ENCODE measurements at regions not wholly inside any gene's neighbourhood (a gene's known extent, or its start where the extent isn't known, plus 50 kb on each side); places are given as distances from the start of the nearest gene placed in this dataset.

- Histone ChIP-seq H3K9ac (ENCODE audit: low read depth in 1 of 2, low read length in 2 of 2) (no peak overlapping the region), H3K36me3 (ENCODE audit: control insufficient read depth in 4 of 4, insufficient read depth in 3 of 4, low read depth in 1 of 4, low read length in 3 of 4) (no peaks in the 10 kb centered on the region), H3K27ac (ENCODE audit: low read depth in 1 of 2, low read length in 2 of 2) (no peak overlapping the region), H3K9me3 (ENCODE audit: control insufficient read depth in 4 of 4, low read length in 3 of 4) (peaks cover 0 to 2% (median 0%) of the 10 kb centered on the region in 4 donors), H3K4me3 (ENCODE audit: low read depth in 1 of 3, low read length in 3 of 3) (no peak overlapping the region), H3K4me1 (ENCODE audit: control insufficient read depth in 4 of 4, insufficient read depth in 4 of 4, low read length in 3 of 4) (peaks cover 0 to 5% (median 4%) of the 10 kb centered on the region in 4 donors), H3K27me3 (ENCODE audit: control insufficient read depth in 4 of 4, insufficient read depth in 4 of 4, low read length in 3 of 4) (no peaks in the 10 kb centered on the region)
- 73% methylated on average over 3 of the region's 3 CpGs for WGBS
- TF ChIP-seq TAF1 (conservative IDR thresholded peaks at IDR 0.05) (no peak), RAD21 (IDR thresholded peaks at IDR 0.05) (no peak), FOXA1 (IDR thresholded peaks at IDR 0.05) (no peak), YY1 (IDR thresholded peaks at IDR 0.05) (no peak), EGR1 (IDR thresholded peaks at IDR 0.05; ENCODE audit: low read depth in 2 of 2) (no peak), REST (IDR thresholded peaks at IDR 0.05) (no peak), MAX (IDR thresholded peaks at IDR 0.05) (no peak), HNF4G (IDR thresholded peaks at IDR 0.05) (no peak), NR2F2 (IDR thresholded peaks at IDR 0.05) (no peak)
- no peak for DNase-seq (ENCODE audit: low spot score)
These were observed 155.2 kb upstream of the GRK3 start for GRCh38 chr22:25409240-25409639.

- no peak for DNase-seq (ENCODE audit: low spot score)
- no peak overlapping the region for H3K27ac ChIP-seq (ENCODE audit: low read depth in 1 of 2, low read length in 2 of 2)
- WGBS = 76% methylated on average over 4 of the region's 4 CpGs
These were observed 153.6 kb upstream of the GRK3 start for GRCh38 chr22:25410849-25411248.

More at GRCh38 chr22:25410849-25411248, 153.6 kb upstream of the GRK3 start:
- TF ChIP-seq FOXA1 (IDR thresholded peaks at IDR 0.05) (no peak), REST (IDR thresholded peaks at IDR 0.05) (no peak), ATF3 (IDR thresholded peaks at IDR 0.05) (no peak), HNF4A (conservative IDR thresholded peaks at IDR 0.05) (no peak), SP1 (IDR thresholded peaks at IDR 0.05) (no peak), GABPA (IDR thresholded peaks at IDR 0.05 in 1 of 2, conservative IDR thresholded peaks at IDR 0.05 in 1 of 2) (no peak), RXRA (IDR thresholded peaks at IDR 0.05) (no peak), FOXA2 (IDR thresholded peaks at IDR 0.05) (no peak), TAF1 (conservative IDR thresholded peaks at IDR 0.05) (no peak), HNF4G (IDR thresholded peaks at IDR 0.05) (no peak), CTCF (IDR thresholded peaks at IDR 0.05; ENCODE audit: low read depth, low read length, missing input control) (no peak), NR2F2 (IDR thresholded peaks at IDR 0.05) (no peak), JUND (IDR thresholded peaks at IDR 0.05) (no peak), RAD21 (IDR thresholded peaks at IDR 0.05) (no peak), MAX (IDR thresholded peaks at IDR 0.05) (no peak), EGR1 (IDR thresholded peaks at IDR 0.05; ENCODE audit: low read depth in 2 of 2) (no peak), YY1 (IDR thresholded peaks at IDR 0.05) (no peak), ZBTB33 (IDR thresholded peaks at IDR 0.05) (no peak)
- Histone ChIP-seq H3K9me3 (ENCODE audit: control insufficient read depth in 4 of 4, low read length in 3 of 4) (peaks cover 0 to 2% (median 0%) of the 10 kb centered on the region in 4 donors), H3K36me3 (ENCODE audit: control insufficient read depth in 4 of 4, insufficient read depth in 3 of 4, low read depth in 1 of 4, low read length in 3 of 4) (no peaks in the 10 kb centered on the region), H3K9ac (ENCODE audit: low read depth in 1 of 2, low read length in 2 of 2) (no peak overlapping the region), H3K4me3 (ENCODE audit: low read depth in 1 of 3, low read length in 3 of 3) (no peak overlapping the region), H3K27me3 (ENCODE audit: control insufficient read depth in 4 of 4, insufficient read depth in 4 of 4, low read length in 3 of 4) (no peaks in the 10 kb centered on the region), H3K4me1 (ENCODE audit: control insufficient read depth in 4 of 4, insufficient read depth in 4 of 4, low read length in 3 of 4) (peaks cover 0 to 2% (median under 1%) of the 10 kb centered on the region in 4 donors)
